IPS-18c (cell line): ENCODE measurements at regions not wholly inside any gene's neighbourhood (a gene's known extent, or its start where the extent isn't known, plus 50 kb on each side); places are given as distances from the start of the nearest gene placed in this dataset.

Experiments
- H3K4me3 ChIP-seq: 2 replicates; pipeline ENCODE4 v1.7.0; 2013; ENCODE audit warnings: low read depth, mild to moderate bottlenecking, low read length, moderate library complexity; ENCODE audit not compliant: insufficient read depth
- H3K9me3 ChIP-seq: one replicate; pipeline ENCODE4 v1.6.1; 2013; ENCODE audit warnings: mild to moderate bottlenecking, low read length, moderate library complexity; ENCODE audit not compliant: control insufficient read depth, insufficient read depth

- no peak overlapping the region for H3K4me3 ChIP-seq
Observed at GRCh38 chr9:69993110-69993509, 50.5 kb upstream of the MAMDC2 start.

More at GRCh38 chr9:69993110-69993509, 50.5 kb upstream of the MAMDC2 start:
- H3K9me3 ChIP-seq: no peaks in the 10 kb centered on the region
